ENCODE measurements at regions not wholly inside any gene's neighbourhood (a gene's known extent, or its start where the extent isn't known, plus 50 kb on each side); places are given as distances from the start of the nearest gene placed in this dataset.
A peak's percentile ranks its signal among the peaks of the same experiment; 100 is the strongest.

DNA sequence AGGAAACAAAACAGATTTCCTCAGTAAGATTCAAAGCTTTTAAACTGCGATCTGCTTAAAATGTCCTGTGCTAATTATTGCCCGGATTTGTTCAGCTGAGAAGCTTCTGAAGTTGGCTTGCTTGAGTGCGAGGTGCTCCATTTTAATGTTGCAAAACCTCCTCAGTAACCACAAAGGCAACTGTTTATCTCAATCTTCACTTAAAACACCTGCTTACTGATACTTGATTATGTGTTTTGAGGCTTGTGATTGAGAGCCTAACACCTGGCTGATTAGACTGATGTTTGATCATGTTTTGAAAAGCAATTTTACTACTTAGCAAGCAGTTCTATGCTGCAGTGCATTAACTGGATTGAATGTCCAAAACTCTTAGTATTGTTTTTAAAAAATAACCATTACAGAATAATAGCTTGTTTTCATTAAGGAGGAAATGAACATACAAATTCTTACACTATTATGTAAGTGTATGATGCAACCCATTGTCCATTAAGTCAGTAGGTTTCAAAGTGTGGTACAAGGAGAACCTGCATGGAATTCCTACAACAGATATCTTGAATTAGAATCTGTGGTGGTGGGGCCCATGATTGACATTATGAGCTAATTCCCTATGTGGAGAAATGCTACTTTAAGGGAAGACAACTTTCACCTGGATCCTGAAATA lies 96.9 kb upstream of the FAM180A start:
- H3K27me3 ChIP-seq (ENCODE audit: insufficient read depth, poor library complexity, severe bottlenecking), result no peaks in the 10 kb centered on the region
- DNase-seq (ENCODE audit: low read depth in 1 of 2, low spot score in 1 of 2), result no peak
- TF ChIP-seq SPI1 (IDR thresholded peaks at IDR 0.05; ENCODE audit: borderline replicate concordance, low read depth), result no peak
- no peak for TF ChIP-seq POLR2AphosphoS5 (IDR thresholded peaks at IDR 0.05; ENCODE audit: low read depth)
- no peak for TF ChIP-seq GABPA (IDR thresholded peaks at IDR 0.05; ENCODE audit: low read depth)
- TF ChIP-seq, protein P1, sequence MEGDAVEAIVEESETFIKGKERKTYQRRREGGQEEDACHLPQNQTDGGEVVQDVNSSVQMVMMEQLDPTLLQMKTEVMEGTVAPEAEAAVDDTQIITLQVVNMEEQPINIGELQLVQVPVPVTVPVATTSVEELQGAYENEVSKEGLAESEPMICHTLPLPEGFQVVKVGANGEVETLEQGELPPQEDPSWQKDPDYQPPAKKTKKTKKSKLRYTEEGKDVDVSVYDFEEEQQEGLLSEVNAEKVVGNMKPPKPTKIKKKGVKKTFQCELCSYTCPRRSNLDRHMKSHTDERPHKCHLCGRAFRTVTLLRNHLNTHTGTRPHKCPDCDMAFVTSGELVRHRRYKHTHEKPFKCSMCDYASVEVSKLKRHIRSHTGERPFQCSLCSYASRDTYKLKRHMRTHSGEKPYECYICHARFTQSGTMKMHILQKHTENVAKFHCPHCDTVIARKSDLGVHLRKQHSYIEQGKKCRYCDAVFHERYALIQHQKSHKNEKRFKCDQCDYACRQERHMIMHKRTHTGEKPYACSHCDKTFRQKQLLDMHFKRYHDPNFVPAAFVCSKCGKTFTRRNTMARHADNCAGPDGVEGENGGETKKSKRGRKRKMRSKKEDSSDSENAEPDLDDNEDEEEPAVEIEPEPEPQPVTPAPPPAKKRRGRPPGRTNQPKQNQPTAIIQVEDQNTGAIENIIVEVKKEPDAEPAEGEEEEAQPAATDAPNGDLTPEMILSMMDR (IDR thresholded peaks at IDR 0.05; ENCODE audit: insufficient read depth, low read length), result no peak
- TF ChIP-seq, protein P2, sequence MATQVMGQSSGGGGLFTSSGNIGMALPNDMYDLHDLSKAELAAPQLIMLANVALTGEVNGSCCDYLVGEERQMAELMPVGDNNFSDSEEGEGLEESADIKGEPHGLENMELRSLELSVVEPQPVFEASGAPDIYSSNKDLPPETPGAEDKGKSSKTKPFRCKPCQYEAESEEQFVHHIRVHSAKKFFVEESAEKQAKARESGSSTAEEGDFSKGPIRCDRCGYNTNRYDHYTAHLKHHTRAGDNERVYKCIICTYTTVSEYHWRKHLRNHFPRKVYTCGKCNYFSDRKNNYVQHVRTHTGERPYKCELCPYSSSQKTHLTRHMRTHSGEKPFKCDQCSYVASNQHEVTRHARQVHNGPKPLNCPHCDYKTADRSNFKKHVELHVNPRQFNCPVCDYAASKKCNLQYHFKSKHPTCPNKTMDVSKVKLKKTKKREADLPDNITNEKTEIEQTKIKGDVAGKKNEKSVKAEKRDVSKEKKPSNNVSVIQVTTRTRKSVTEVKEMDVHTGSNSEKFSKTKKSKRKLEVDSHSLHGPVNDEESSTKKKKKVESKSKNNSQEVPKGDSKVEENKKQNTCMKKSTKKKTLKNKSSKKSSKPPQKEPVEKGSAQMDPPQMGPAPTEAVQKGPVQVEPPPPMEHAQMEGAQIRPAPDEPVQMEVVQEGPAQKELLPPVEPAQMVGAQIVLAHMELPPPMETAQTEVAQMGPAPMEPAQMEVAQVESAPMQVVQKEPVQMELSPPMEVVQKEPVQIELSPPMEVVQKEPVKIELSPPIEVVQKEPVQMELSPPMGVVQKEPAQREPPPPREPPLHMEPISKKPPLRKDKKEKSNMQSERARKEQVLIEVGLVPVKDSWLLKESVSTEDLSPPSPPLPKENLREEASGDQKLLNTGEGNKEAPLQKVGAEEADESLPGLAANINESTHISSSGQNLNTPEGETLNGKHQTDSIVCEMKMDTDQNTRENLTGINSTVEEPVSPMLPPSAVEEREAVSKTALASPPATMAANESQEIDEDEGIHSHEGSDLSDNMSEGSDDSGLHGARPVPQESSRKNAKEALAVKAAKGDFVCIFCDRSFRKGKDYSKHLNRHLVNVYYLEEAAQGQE (IDR thresholded peaks at IDR 0.05; ENCODE audit: insufficient replicate concordance, low read depth), result no peak
- H3K27ac ChIP-seq (replicated peaks), result no peak overlapping the region
- no peak overlapping the region for H3K4me3 ChIP-seq (replicated peaks; ENCODE audit: insufficient read depth, low read length)

DNA sequence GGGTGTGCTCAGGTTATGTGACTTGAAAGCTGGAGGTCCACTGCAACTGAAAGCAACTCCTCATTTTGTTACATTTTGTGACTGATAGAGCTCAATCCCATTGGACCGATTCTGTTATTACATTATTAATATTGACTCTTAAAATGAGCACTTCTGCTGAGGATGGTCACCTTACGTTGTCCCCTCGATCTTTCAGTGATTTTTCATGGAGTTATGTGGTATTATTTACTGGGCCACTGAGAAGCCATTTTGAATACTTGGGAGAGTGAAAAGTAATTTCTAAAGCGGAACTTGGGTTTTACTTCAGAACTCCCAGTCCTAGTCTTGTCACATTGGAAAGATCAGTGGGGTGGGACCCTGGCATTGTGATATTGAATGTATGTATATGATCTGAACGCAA lies 96.3 kb upstream of the FAM180A start:
- Histone ChIP-seq H3K27me3 (ENCODE audit: insufficient read depth, poor library complexity, severe bottlenecking) (no peaks in the 10 kb centered on the region), H3K27ac (replicated peaks) (no peak overlapping the region), H3K4me3 (replicated peaks; ENCODE audit: insufficient read depth, low read length) (no peak overlapping the region)
- TF ChIP-seq, protein P2 (IDR thresholded peaks at IDR 0.05; ENCODE audit: insufficient replicate concordance, low read depth), result no peak
- no peak for TF ChIP-seq GABPA (IDR thresholded peaks at IDR 0.05; ENCODE audit: low read depth)
- TF ChIP-seq, protein P1 (IDR thresholded peaks at IDR 0.05; ENCODE audit: insufficient read depth, low read length), result no peak
- no peak for TF ChIP-seq POLR2AphosphoS5 (IDR thresholded peaks at IDR 0.05; ENCODE audit: low read depth)
- DNase-seq (ENCODE audit: low read depth in 1 of 2, low spot score in 1 of 2), result no peak

DNA sequence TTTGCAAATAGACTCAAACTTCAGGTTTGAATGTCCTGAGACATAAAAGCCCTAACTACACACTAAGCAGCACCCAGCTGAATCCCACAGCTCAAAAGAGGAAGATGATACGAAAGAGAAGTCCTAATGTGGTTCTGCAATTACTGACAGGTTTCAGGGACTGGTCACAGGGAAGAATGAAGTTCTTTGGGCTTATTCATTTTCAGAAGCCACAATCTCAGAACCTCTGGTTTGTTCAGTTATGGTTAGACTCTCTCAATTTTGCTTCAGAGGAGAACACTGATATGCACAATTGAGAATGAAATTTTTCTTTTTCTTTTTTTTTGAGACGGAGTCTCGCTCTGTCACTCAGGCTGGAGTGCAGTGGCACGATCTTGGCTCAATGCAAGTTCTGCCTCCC lies 94.6 kb upstream of the FAM180A start:
- Histone ChIP-seq H3K4me3 (replicated peaks; ENCODE audit: insufficient read depth, low read length) (no peak overlapping the region), H3K27me3 (ENCODE audit: insufficient read depth, poor library complexity, severe bottlenecking) (no peaks in the 10 kb centered on the region), H3K27ac (replicated peaks) (no peak overlapping the region)
- DNase-seq (ENCODE audit: low read depth in 1 of 2, low spot score in 1 of 2), result peak in 1 of 2 experiments; percentile 20
- TF ChIP-seq, protein P2 (IDR thresholded peaks at IDR 0.05; ENCODE audit: insufficient replicate concordance, low read depth), result no peak
- TF ChIP-seq SPI1 (IDR thresholded peaks at IDR 0.05; ENCODE audit: borderline replicate concordance, low read depth), result peak; percentile 36; the same call in 1 of the 2 replicates

Data from HL-60 (cell line).